GM23338 (cell line): ENCODE measurements at regions not wholly inside any gene's neighbourhood (a gene's known extent, or its start where the extent isn't known, plus 50 kb on each side); places are given as distances from the start of the nearest gene placed in this dataset.

Experiments
- ATAC-seq: fragments of 200-7000 bp; cut with Tn5 transposase; 3 replicates; pipeline ENCODE4 v1.9.1; 2020
- DNase-seq: peaks from one replicate; pipeline ENCODE4 v3.0.0-alpha.2; 2015; ENCODE audit warnings: low spot score
- H2AFZ ChIP-seq: fragments of 200-600 bp; sonication (generic); 2 replicates; pipeline ENCODE4 v1.8.0; 2016; ENCODE audit warnings: antibody characterized with exemption, mild to moderate bottlenecking, moderate library complexity
- H3F3A ChIP-seq: fragments of 200-600 bp; sonication (generic); replicated peaks from 2 replicates; pipeline ENCODE4 v1.8.0; 2017; ENCODE audit warnings: antibody characterized with exemption, mixed run types, low read depth
- H3K27ac ChIP-seq: fragments of 200-600 bp; sonication (generic); 2 replicates; pipeline ENCODE4 v1.6.1; 2016; ENCODE audit warnings: low read depth
- H3K27me3 ChIP-seq: fragments of 200-600 bp; sonication (generic); 2 replicates; pipeline ENCODE4 v1.8.0; 2016; ENCODE audit warnings: mild to moderate bottlenecking, mixed run types, moderate library complexity; ENCODE audit not compliant: insufficient read depth
- H3K36me3 ChIP-seq: fragments of 200-600 bp; sonication (generic); 2 replicates; pipeline ENCODE4 v1.8.0; 2016; ENCODE audit warnings: mild to moderate bottlenecking; ENCODE audit not compliant: insufficient read depth
- H3K4me1 ChIP-seq: fragments of 200-600 bp; sonication (generic); 2 replicates; pipeline ENCODE4 v1.8.0; 2016; ENCODE audit warnings: mild to moderate bottlenecking, moderate library complexity; ENCODE audit not compliant: insufficient read depth
- H3K4me2 ChIP-seq: fragments of 200-600 bp; sonication (generic); 2 replicates; pipeline ENCODE4 v1.7.1; 2017; ENCODE audit warnings: mixed run types
- H3K4me3 ChIP-seq: fragments of 200-600 bp; sonication (generic); 2 replicates; pipeline ENCODE4 v1.6.1; 2016; ENCODE audit warnings: mixed run types
- H3K79me2 ChIP-seq: fragments of 200-600 bp; sonication (generic); replicated peaks from 2 replicates; pipeline ENCODE4 v1.8.0; 2017; ENCODE audit warnings: mild to moderate bottlenecking; ENCODE audit not compliant: insufficient read depth
- H3K9me2 ChIP-seq: fragments of 200-600 bp; sonication (generic); 2 replicates; pipeline ENCODE4 v1.8.0; 2017; ENCODE audit not compliant: insufficient read depth
- H4K20me1 ChIP-seq: fragments of 200-600 bp; sonication (generic); replicated peaks from 2 replicates; pipeline ENCODE4 v1.8.0; 2017; ENCODE audit warnings: mild to moderate bottlenecking; ENCODE audit not compliant: insufficient read depth
- H3K27ac Mint-ChIP-seq: 2 replicates; pipeline ENCODE4 v1.8.0; 2020; ENCODE audit warnings: inconsistent platforms, mild to moderate bottlenecking, moderate library complexity, mixed read lengths
- H3K27me3 Mint-ChIP-seq: 3 replicates; pipeline ENCODE4 v1.8.0; 2022; ENCODE audit warnings: low read depth, mild to moderate bottlenecking, moderate library complexity, mixed read lengths, inconsistent platforms; ENCODE audit not compliant: insufficient read depth, poor library complexity
- H3K36me3 Mint-ChIP-seq: 3 replicates; pipeline ENCODE4 v1.8.0; 2021; ENCODE audit warnings: low read depth, mild to moderate bottlenecking, inconsistent platforms, moderate library complexity, mixed read lengths
- H3K4me1 Mint-ChIP-seq: 3 replicates; pipeline ENCODE4 v1.8.0; 2020; ENCODE audit warnings: mild to moderate bottlenecking, inconsistent platforms, mixed read lengths
- H3K4me3 Mint-ChIP-seq: 3 replicates; pipeline ENCODE4 v1.8.0; 2021; ENCODE audit warnings: moderate library complexity, mild to moderate bottlenecking, inconsistent platforms, mixed read lengths
- H3K9me3 Mint-ChIP-seq: 3 replicates; pipeline ENCODE4 v1.8.0; 2020; ENCODE audit warnings: moderate library complexity, mild to moderate bottlenecking, inconsistent platforms, mixed read lengths
- CREB1 ChIP-seq: fragments of 250-450 bp; sonication (Bioruptor Pico); IDR thresholded peaks from 2 replicates; pipeline ENCODE4 v1.5.0; 2020; ENCODE audit warnings: low read depth, mild to moderate bottlenecking, moderate library complexity
- EZH2 ChIP-seq: fragments of 200-600 bp; sonication (generic); IDR thresholded peaks from one replicate; pipeline ENCODE4 v1.8.0; 2017; ENCODE audit warnings: antibody characterized with exemption, mild to moderate bottlenecking, low read depth; ENCODE audit not compliant: unreplicated experiment
- EZH2phosphoT487 ChIP-seq: fragments of 200-600 bp; sonication (generic); IDR thresholded peaks from one replicate; pipeline ENCODE4 v1.8.1; 2018; ENCODE audit warnings: antibody characterized with exemption; ENCODE audit not compliant: unreplicated experiment
- JUNB ChIP-seq: IDR thresholded peaks from one replicate; pipeline ENCODE4 v1.6.1; 2016; ENCODE audit warnings: antibody characterized with exemption; ENCODE audit not compliant: unreplicated experiment
- NANOG ChIP-seq: IDR thresholded peaks from 2 replicates; pipeline ENCODE4 v1.6.1; 2016; ENCODE audit warnings: antibody characterized with exemption, borderline replicate concordance
- POLR2AphosphoS5 ChIP-seq: IDR thresholded peaks from 2 replicates; pipeline ENCODE4 v1.6.1; 2016; ENCODE audit warnings: antibody characterized with exemption, low read depth
- STAT1 ChIP-seq: IDR thresholded peaks from one replicate; pipeline ENCODE4 v1.6.1; 2016; ENCODE audit warnings: antibody characterized with exemption; ENCODE audit not compliant: unreplicated experiment
- ZNF114 ChIP-seq: fragments of 250-450 bp; sonication (Bioruptor Pico); IDR thresholded peaks from 2 replicates; pipeline ENCODE4 v1.5.0; 2020; ENCODE audit warnings: mild to moderate bottlenecking, moderate library complexity
- ZNF331 ChIP-seq: fragments of 250-450 bp; sonication (Bioruptor Pico); IDR thresholded peaks from 2 replicates; pipeline ENCODE4 v1.5.0; 2020; ENCODE audit warnings: low read depth, mild to moderate bottlenecking, moderate library complexity
- TF ChIP-seq, protein P1 (sequence below): fragments of 250-450 bp; sonication (Bioruptor Pico); IDR thresholded peaks from 2 replicates; pipeline ENCODE4 v1.5.0; 2020; ENCODE audit warnings: mild to moderate bottlenecking, moderate library complexity
- TF ChIP-seq, protein P2 (sequence below), 2 experiments: fragments of 200-600 bp in 1 of 2; sonication (generic) in 1 of 2; conservative IDR thresholded peaks; 2 replicates each; pipeline versions ENCODE4 v1.5.1 to v1.6.1; 2016 to 2017; ENCODE audit warnings: antibody characterized with exemption in 2 of 2, low read depth in 2 of 2, mild to moderate bottlenecking in 2 of 2, moderate library complexity in 1 of 2
- TF ChIP-seq, protein P3 (sequence below): IDR thresholded peaks from 2 replicates; pipeline ENCODE4 v1.6.1; 2016; ENCODE audit warnings: antibody characterized with exemption
- TF ChIP-seq, protein P4 (sequence below): IDR thresholded peaks from one replicate; pipeline ENCODE4 v1.6.1; 2018; ENCODE audit warnings: antibody characterized with exemption; ENCODE audit not compliant: unreplicated experiment

DNA sequence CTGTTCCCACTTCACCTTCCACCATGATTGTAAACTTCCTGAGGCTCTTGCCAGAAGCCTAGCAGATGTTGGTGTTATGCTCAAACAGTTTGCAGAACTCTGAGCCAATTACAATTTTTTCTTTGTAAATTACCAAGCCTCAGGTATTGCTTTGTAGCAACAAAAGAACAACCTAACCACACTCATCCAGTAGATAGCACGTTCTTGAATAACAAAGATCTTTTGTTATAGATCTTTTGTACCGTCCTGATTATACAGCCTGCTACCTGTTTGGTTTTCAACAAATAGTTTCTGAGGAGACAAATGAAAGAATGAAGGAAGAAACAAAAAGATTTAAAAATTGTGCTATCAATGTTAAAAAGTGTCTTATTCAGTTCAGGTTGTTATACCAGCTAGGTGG lies 474.7 kb upstream of the ALCAM start:
- Mint-ChIP-seq H3K4me1 (peaks cover 11% of the 10 kb centered on the region; the same call in 2 of the 3 replicates), H3K36me3 (peaks cover 4% of the 10 kb centered on the region; the same call in 1 of the 3 replicates), H3K27me3 (no peaks in the 10 kb centered on the region), H3K27ac (no peak overlapping the region), H3K4me3 (no peak overlapping the region), H3K9me3 (peaks cover 3% of the 10 kb centered on the region; the same call in 1 of the 3 replicates)
- H3K4me1 ChIP-seq, result peaks cover 8% of the 10 kb centered on the region; the same call in 1 of the 2 replicates
- H3K9me2 ChIP-seq, result peaks cover 18% of the 10 kb centered on the region
- no peak for TF ChIP-seq POLR2AphosphoS5
- TF ChIP-seq, protein P1, sequence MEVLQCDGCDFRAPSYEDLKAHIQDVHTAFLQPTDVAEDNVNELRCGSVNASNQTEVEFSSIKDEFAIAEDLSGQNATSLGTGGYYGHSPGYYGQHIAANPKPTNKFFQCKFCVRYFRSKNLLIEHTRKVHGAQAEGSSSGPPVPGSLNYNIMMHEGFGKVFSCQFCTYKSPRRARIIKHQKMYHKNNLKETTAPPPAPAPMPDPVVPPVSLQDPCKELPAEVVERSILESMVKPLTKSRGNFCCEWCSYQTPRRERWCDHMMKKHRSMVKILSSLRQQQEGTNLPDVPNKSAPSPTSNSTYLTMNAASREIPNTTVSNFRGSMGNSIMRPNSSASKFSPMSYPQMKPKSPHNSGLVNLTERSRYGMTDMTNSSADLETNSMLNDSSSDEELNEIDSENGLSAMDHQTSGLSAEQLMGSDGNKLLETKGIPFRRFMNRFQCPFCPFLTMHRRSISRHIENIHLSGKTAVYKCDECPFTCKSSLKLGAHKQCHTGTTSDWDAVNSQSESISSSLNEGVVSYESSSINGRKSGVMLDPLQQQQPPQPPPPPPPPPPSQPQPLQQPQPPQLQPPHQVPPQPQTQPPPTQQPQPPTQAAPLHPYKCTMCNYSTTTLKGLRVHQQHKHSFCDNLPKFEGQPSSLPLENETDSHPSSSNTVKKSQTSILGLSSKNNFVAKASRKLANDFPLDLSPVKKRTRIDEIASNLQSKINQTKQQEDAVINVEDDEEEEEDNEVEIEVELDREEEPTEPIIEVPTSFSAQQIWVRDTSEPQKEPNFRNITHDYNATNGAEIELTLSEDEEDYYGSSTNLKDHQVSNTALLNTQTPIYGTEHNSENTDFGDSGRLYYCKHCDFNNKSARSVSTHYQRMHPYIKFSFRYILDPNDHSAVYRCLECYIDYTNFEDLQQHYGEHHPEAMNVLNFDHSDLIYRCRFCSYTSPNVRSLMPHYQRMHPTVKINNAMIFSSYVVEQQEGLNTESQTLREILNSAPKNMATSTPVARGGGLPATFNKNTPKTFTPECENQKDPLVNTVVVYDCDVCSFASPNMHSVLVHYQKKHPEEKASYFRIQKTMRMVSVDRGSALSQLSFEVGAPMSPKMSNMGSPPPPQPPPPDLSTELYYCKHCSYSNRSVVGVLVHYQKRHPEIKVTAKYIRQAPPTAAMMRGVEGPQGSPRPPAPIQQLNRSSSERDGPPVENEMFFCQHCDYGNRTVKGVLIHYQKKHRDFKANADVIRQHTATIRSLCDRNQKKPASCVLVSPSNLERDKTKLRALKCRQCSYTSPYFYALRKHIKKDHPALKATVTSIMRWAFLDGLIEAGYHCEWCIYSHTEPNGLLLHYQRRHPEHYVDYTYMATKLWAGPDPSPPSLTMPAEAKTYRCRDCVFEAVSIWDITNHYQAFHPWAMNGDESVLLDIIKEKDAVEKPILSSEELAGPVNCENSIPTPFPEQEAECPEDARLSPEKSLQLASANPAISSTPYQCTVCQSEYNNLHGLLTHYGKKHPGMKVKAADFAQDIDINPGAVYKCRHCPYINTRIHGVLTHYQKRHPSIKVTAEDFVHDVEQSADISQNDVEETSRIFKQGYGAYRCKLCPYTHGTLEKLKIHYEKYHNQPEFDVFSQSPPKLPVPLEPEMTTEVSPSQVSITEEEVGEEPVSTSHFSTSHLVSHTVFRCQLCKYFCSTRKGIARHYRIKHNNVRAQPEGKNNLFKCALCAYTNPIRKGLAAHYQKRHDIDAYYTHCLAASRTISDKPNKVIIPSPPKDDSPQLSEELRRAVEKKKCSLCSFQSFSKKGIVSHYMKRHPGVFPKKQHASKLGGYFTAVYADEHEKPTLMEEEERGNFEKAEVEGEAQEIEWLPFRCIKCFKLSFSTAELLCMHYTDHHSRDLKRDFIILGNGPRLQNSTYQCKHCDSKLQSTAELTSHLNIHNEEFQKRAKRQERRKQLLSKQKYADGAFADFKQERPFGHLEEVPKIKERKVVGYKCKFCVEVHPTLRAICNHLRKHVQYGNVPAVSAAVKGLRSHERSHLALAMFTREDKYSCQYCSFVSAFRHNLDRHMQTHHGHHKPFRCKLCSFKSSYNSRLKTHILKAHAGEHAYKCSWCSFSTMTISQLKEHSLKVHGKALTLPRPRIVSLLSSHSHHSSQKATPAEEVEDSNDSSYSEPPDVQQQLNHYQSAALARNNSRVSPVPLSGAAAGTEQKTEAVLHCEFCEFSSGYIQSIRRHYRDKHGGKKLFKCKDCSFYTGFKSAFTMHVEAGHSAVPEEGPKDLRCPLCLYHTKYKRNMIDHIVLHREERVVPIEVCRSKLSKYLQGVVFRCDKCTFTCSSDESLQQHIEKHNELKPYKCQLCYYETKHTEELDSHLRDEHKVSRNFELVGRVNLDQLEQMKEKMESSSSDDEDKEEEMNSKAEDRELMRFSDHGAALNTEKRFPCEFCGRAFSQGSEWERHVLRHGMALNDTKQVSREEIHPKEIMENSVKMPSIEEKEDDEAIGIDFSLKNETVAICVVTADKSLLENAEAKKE, result no peak
- no peak for TF ChIP-seq EZH2phosphoT487
- no peak for TF ChIP-seq CREB1 (CRISPR knock-in tag)
- TF ChIP-seq JUNB, result no peak
- TF ChIP-seq, protein P2, sequence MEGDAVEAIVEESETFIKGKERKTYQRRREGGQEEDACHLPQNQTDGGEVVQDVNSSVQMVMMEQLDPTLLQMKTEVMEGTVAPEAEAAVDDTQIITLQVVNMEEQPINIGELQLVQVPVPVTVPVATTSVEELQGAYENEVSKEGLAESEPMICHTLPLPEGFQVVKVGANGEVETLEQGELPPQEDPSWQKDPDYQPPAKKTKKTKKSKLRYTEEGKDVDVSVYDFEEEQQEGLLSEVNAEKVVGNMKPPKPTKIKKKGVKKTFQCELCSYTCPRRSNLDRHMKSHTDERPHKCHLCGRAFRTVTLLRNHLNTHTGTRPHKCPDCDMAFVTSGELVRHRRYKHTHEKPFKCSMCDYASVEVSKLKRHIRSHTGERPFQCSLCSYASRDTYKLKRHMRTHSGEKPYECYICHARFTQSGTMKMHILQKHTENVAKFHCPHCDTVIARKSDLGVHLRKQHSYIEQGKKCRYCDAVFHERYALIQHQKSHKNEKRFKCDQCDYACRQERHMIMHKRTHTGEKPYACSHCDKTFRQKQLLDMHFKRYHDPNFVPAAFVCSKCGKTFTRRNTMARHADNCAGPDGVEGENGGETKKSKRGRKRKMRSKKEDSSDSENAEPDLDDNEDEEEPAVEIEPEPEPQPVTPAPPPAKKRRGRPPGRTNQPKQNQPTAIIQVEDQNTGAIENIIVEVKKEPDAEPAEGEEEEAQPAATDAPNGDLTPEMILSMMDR (conservative IDR thresholded peaks at IDR 0.05; ENCODE audit: low read depth in 2 of 2), result no peak
- TF ChIP-seq ZNF331, result no peak
- no peak for TF ChIP-seq STAT1
- no peak for TF ChIP-seq NANOG
- TF ChIP-seq ZNF114, result no peak
- TF ChIP-seq, protein P3, sequence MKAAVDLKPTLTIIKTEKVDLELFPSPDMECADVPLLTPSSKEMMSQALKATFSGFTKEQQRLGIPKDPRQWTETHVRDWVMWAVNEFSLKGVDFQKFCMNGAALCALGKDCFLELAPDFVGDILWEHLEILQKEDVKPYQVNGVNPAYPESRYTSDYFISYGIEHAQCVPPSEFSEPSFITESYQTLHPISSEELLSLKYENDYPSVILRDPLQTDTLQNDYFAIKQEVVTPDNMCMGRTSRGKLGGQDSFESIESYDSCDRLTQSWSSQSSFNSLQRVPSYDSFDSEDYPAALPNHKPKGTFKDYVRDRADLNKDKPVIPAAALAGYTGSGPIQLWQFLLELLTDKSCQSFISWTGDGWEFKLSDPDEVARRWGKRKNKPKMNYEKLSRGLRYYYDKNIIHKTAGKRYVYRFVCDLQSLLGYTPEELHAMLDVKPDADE, result no peak
- no peak for TF ChIP-seq EZH2
- TF ChIP-seq, protein P4, sequence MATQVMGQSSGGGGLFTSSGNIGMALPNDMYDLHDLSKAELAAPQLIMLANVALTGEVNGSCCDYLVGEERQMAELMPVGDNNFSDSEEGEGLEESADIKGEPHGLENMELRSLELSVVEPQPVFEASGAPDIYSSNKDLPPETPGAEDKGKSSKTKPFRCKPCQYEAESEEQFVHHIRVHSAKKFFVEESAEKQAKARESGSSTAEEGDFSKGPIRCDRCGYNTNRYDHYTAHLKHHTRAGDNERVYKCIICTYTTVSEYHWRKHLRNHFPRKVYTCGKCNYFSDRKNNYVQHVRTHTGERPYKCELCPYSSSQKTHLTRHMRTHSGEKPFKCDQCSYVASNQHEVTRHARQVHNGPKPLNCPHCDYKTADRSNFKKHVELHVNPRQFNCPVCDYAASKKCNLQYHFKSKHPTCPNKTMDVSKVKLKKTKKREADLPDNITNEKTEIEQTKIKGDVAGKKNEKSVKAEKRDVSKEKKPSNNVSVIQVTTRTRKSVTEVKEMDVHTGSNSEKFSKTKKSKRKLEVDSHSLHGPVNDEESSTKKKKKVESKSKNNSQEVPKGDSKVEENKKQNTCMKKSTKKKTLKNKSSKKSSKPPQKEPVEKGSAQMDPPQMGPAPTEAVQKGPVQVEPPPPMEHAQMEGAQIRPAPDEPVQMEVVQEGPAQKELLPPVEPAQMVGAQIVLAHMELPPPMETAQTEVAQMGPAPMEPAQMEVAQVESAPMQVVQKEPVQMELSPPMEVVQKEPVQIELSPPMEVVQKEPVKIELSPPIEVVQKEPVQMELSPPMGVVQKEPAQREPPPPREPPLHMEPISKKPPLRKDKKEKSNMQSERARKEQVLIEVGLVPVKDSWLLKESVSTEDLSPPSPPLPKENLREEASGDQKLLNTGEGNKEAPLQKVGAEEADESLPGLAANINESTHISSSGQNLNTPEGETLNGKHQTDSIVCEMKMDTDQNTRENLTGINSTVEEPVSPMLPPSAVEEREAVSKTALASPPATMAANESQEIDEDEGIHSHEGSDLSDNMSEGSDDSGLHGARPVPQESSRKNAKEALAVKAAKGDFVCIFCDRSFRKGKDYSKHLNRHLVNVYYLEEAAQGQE, result no peak
- no peak overlapping the region for H3K27ac ChIP-seq
- H2AFZ ChIP-seq, result peak overlapping the region; percentile 8; the same call in 1 of the 2 replicates
- H3F3A ChIP-seq, result no peaks in the 10 kb centered on the region
- no peaks in the 10 kb centered on the region for H3K36me3 ChIP-seq
- H3K4me3 ChIP-seq, result no peak overlapping the region
- ATAC-seq (peak; percentile 66), DNase-seq (peak; percentile 20)
- H4K20me1 ChIP-seq, result no peaks in the 10 kb centered on the region
- no peaks in the 10 kb centered on the region for H3K79me2 ChIP-seq
- no peak overlapping the region; the same call in 1 of the 2 replicates for H3K4me2 ChIP-seq
- no peaks in the 10 kb centered on the region for H3K27me3 ChIP-seq
